Globus pallidus (tissue), 1 donor: ENCODE measurements at regions not wholly inside any gene's neighbourhood (a gene's known extent, or its start where the extent isn't known, plus 50 kb on each side); places are given as distances from the start of the nearest gene placed in this dataset.

Experiments used
- DNase-seq: peaks from one replicate; pipeline ENCODE4 v3.0.0-alpha.2; 2015; ENCODE audit warnings: low spot score

DNA sequence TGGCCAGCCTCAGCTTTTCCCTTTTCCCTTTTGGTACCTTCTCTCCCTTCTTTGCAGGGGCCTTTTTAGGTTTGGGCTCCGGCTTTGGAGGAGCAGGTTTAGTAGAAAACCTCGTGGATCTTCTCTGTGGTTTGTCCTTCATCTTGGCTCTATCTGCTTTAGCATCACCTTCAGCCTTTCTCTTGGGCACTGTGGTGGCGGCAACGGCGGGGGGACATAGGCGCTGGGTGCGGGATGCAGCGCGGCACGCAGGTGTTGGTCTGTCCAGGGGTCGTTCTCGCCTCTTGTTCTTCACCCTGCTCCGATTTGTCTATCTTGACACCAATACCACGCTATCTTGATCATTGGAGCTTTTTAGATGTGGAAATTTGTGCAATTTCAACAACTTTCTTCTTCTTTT lies 64.5 kb upstream of the SMAD3 start:
- no peak for DNase-seq

DNA sequence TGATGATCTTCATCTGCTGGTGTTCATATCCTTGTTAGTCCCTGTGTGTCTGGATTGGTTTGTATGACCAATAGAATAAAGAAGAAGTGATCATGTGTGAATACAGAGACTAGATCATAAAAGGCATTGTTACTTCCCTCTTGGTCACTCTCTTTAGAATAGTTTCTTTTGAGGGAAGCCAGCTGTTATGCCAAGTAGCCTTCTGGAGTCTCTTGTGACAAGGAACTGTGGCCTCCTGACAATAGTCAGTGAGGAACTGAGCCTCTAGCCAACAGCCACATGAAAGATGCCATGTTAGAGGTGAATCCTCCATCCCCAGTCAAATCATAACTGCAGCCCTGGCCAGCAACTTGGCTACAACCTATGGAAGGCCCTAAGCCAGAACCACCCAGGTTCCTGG lies 63.0 kb upstream of the SMAD3 start:
- no peak for DNase-seq

DNA sequence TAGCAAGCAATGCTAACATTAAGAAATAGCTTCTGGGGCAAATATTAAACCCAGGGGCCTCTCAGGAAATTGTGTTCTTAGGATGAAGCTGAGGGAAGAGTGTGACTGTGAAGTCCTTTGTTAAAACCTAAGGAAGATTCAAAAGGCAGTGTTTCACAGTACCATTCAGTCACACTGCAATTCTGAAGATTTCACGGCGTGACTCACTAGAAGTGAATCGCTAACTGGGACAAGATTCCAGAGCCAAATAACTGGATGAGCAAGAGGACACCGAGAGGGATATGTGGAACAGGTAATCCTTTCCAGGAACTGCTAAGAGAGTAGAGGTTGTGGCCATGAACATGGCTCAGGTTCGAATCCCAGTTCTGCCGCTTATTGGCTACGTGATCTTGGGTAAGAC lies 61.8 kb upstream of the SMAD3 start:
- DNase-seq, result no peak

DNA sequence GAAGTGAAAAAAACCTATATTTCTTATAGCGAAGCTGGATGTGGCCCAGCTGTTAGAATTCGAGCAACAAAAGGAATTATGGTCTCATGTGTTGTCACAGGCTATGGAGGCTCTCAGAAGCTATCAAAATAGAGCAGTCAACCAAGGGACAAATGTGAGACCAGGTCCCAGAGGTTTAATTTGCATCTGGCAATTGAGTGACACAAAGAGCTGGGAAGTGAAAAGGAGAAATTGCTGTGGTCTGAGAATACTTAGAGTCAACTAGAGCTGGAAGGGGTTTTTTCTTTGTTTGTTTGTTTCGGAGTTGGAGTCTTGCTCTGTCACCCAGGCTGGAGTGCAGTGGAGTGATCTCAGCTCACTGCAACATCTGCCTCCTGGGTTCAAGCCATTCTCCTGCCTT lies 61.3 kb upstream of the SMAD3 start:
- DNase-seq, result no peak

DNA sequence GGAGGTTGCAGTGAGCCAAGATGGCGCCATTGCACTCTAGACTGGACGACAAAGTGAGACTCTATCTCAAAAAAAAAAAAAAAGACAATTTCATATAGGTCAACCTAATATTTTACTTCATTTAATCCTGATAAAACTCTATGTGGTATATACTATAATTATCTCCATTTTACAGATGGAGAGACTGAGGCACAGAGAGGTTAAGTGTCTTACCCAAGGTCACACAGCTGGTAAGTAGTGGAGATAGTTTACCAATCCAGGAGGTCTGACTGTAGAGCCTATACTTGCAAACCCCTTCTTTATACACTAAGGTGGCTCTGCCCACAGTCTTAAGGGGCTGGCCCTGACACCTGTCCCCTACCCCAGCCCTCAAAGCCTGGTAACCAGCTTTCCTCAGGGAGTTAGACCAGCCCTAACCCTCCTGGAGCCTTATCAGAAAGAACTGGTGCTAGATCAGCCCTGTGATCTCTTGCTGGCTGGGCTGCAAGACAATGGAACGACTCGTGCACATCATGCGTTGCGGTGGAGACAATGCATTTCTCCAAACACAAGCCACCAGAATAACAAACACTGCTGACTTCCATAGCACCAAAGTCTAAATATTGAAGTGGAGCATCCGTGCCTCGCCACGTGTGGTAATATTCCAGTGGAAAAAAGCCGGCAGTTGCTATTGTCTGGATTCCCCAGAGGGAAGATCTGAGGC lies 60.0 kb upstream of the SMAD3 start:
- no peak for DNase-seq

DNA sequence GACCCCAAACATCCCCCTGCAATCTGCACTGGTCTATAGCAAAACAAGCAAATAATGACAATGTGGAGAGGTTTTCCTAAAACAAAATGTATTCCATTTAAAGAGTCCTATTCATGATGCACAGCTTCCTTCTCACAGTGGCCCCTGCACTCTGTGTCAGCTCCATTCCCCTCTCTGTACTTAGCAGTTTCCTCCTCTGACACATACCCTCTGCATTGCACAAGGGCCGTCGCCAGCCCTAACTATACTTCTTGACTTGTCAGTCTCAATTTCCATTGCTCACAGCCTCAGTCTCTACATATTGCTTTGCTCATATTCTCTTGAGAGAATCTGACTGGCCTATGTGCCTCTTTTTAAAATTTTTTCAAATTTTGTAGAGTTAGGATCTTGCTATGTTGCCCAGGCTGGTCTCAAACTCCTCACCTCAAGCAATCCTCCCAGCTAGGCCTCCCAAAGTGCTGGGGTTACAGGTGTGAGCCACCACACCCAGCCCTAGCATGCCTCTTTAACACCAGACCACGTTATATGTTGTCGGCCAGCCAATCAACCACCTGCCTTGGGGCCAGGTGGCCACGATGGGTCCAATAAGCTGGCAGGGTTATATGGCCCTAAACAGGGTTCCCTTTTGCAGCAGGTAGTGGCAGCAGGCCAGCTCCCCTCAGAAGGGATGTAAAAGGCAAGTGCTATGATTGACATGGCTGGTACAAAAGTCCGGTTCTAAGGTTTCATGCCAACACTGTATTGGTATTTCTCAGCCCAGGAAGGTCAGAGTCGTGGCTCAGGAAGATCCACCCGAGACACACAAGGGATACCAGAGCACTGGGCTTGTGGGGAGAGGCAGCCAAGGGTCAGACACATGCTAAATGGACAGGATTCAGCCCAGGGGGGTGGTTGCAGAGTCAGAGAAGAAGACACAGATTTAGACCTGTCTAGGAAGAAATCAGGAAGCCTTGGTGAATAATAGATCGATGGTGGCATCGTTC lies 59.0 kb upstream of the SMAD3 start:
- no peak for DNase-seq

DNA sequence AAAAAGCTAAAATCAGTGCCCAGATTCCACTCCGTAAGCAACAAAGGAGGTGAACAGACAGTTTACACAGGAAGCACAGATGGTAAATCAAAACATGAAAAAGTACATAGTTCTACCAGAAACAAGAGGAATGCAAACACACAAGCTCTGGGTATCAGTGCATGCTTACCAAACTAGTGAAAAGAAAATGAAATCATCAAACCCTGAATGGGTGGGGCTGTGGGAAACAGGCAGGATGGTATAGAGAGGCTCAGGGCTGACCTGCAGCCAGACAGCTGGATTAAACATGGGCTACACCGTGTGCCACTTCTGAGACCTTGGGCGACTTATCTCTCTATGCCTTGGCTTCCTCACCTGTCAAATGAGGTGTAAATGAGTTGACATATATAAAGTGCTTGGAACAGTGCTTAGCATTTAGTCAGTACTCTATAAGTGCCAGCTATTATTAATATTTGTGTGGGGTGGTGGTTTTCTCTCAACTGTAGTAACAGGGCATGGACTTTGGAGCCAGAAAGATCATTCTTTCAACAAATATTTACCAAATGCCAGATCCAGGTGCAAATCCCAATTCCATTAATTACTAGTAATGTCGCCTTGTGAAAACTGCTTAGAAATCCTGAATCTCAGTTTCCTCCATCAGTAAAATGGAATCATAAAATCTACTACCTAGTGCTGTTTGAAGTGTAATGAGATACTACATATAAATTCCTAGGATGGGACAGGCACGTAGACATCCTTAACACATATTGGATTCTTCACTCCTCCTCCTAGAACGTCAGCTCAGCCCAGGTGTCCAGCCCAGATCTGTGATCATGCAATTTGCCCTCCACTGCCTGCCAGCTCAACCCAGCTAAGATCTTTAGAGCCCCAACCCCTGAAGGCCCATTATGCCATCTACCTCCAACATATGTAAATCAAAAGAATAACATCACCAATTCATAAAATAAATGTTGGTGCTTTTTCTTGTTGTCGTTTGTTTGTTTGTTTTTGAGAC lies 55.5 kb upstream of the SMAD3 start:
- DNase-seq, result no peak

DNA sequence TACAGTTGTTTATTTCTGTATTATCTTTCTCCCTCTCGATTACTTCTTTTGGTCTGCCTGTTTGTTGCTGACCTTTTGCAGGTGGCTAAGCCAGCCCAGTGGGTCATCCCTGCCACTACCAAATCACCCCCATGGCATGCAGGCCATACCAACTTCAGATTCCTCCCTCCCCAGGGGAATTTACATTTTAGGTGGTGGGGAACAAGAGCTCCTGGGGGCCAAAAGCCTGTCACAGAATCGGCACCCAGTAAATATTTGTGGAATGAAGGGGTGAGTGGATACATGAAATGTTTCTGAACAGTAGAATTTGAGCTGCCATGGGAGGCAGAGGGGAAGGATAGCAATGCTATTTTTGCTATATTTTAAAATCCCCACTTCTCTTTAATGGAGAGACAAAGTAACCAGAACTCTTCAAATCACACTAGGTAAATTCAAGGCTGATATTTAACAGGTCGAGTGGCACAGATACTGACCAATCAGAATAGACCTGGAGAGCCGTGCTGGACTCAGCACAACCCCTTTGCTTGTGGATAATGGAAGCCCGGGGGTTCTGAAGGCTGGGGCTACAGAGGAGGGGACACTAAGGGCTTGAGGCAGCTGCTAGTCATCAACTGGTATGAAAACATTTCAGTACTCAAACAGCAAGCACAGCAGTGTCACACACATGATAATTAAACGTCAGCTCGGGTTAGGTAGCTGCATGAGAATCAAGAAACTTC lies 54.3 kb upstream of the SMAD3 start:
- no peak for DNase-seq

DNA sequence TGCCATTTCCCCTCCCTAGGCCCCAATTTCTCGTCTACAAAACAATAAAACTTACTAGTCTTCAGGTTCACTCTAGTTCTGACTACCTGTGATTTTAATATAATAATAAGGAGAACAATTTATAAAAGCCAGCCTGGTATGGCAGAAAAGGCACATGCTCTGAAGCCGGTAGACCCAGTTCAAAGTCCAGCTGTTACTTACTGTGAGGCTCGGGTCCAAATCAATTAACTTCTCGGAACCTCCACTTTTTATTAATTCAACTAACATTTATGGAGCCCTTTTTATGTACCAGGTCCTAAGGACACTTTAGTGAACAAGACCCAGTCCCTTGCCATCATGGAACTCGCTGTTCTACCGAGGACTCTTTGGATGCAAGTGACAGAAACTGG lies 53.8 kb upstream of the SMAD3 start:
- DNase-seq, result no peak

DNA sequence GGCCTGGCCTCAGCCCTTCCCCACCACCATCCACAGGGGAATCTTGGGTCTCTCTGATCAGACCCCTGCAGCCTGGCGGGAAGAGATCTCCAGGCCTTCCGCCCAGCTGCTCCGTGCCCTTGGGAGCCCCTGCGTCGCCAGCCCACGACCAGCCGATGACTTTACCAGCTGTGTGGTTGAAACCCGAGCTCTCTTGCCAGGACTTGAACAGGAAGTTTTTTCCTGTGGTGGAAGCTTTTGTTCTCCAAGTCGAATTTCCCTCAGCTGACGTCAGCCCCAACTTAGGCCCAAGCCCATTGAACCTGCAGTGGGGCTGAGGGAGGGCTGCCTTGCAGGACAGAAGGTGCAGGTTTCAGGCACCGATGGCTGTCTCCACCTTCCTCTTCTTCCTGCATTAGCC lies 51.7 kb upstream of the SMAD3 start:
- DNase-seq, result no peak
